Naive B cell (primary cell): ENCODE measurements at regions not wholly inside any gene's neighbourhood (a gene's known extent, or its start where the extent isn't known, plus 50 kb on each side); places are given as distances from the start of the nearest gene placed in this dataset.

Source experiments
- ATAC-seq, 2 donors: fragments of 150-1000 bp; cut with Tn5 transposase; 2 replicates each; pipeline ENCODE4 v1.10.0; 2021; ENCODE audit warnings: low read depth in 2 of 2, mild to moderate bottlenecking in 2 of 2, moderate library complexity in 2 of 2
- DNase-seq: peaks from one replicate; pipeline ENCODE4 v3.0.0; 2022
- H3K27ac Mint-ChIP-seq, 6 donors: one replicate each; pipeline ENCODE4 v1.8.0; 2020 to 2022; ENCODE audit warnings: mild to moderate bottlenecking in 6 of 6, mixed read lengths in 6 of 6, moderate library complexity in 5 of 6, inconsistent platforms in 2 of 6
- H3K27me3 Mint-ChIP-seq, 3 donors: one replicate each; pipeline ENCODE4 v1.8.0; 2021 to 2022; ENCODE audit warnings: mixed read lengths in 3 of 3, mild to moderate bottlenecking in 1 of 3
- H3K36me3 Mint-ChIP-seq, 2 donors: one replicate each; pipeline ENCODE4 v1.8.0; 2020 to 2022; ENCODE audit warnings: mixed read lengths in 2 of 2, inconsistent platforms in 1 of 2, mild to moderate bottlenecking in 1 of 2
- H3K4me1 Mint-ChIP-seq, 3 donors: one replicate each; pipeline ENCODE4 v1.8.0; 2020 to 2022; ENCODE audit warnings: mixed read lengths in 3 of 3, inconsistent platforms in 1 of 3, mild to moderate bottlenecking in 1 of 3, moderate library complexity in 1 of 3
- H3K4me3 Mint-ChIP-seq, 8 donors: one replicate each; pipeline ENCODE4 v1.8.0; 2020 to 2022; ENCODE audit warnings: mild to moderate bottlenecking in 8 of 8, mixed read lengths in 8 of 8, moderate library complexity in 8 of 8, inconsistent platforms in 2 of 8
- H3K9me3 Mint-ChIP-seq, 7 donors: one replicate each; pipeline ENCODE4 v1.8.0; 2020 to 2022; ENCODE audit warnings: mixed read lengths in 7 of 7, mild to moderate bottlenecking in 5 of 7, inconsistent platforms in 2 of 7, moderate library complexity in 1 of 7

DNA sequence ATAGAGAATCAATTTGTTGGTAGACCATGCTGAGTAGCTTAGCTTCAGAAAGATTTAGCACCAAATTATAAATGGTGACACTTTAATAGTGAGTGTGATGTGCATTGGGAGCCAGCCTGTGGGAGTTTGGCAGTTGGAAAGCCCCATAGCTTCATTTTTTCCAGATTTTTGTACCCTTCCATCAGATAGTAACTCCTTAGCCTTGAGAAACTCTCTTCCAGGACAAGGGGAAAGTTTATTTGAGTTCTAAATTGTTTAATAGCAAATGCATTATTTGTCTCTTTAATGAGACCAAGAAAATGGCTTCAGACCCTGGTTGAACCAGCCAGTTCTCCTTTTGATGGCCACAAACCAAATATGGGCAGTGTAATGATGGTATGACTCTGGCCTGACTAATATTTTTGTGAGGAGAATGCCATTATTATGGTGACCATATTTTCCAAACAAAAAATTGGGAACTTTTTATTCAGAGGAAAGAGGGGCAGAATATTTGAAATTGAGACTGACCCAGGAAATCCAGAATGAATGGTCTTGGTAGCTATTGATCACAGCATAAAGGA, 49.8 kb downstream of the PLCE1 start:
- Mint-ChIP-seq H3K4me3 (no peak overlapping the region), H3K36me3 (no peaks in the 10 kb centered on the region), H3K27me3 (peaks cover 0 to 12% (median 0%) of the 10 kb centered on the region in 3 donors), H3K4me1 (peaks cover 0 to 5% (median 3%) of the 10 kb centered on the region in 3 donors), H3K9me3 (peaks cover 0 to 3% (median 2%) of the 10 kb centered on the region in 7 donors), H3K27ac (no peak overlapping the region)
- DNase-seq (no peak), ATAC-seq (no peak)

DNA sequence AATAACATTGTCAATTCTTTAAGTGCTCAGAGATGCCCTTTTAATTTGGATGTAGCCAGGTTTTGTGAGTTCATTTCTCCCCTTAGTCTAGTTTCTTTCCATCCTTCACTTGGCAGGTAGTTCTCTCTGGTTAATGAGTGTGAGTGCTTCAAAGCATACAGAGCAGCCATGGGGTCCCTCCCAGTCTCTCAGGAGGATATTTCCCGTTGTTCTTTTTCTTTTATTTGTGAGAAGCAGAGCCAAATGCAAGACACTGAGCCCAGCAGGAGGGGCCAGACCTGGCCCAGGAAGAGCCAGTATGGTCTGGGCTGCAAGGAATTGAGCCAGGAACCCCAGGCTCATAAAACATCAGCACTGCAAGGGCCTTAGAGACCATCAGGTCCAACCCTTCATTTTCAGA, 52.4 kb downstream of the PLCE1 start:
- ATAC-seq, result no peak
- no peak overlapping the region for H3K4me3 Mint-ChIP-seq
- H3K4me1 Mint-ChIP-seq, result peaks cover 0 to 5% (median 3%) of the 10 kb centered on the region in 3 donors
- no peaks in the 10 kb centered on the region for H3K36me3 Mint-ChIP-seq
- no peak overlapping the region for H3K27ac Mint-ChIP-seq
- no peak for DNase-seq
- H3K27me3 Mint-ChIP-seq, result peaks cover 0 to 23% (median 3%) of the 10 kb centered on the region in 3 donors
- H3K9me3 Mint-ChIP-seq, result peaks cover 0 to 4% (median 0%) of the 10 kb centered on the region in 7 donors

DNA sequence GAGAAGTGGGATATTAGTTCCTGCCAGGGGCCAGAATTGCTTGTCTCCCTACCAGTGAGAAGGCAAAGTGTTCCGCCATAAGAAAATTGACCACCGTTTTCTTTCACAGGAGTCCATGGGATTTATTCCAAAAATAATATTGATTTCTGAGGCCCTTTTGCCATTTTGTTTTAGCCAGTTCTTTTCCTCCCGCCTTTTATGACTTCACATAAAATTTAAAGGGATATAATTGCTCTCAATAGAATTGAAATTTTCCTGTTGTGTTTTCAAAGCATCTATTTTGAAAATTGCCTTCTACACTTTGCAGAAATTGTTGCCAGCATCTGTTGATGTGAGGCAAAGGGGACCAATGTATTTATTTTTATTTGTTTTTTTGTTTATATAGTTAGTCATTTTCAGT, 53.6 kb downstream of the PLCE1 start:
- Mint-ChIP-seq H3K27ac (no peak overlapping the region), H3K9me3 (peaks cover 0 to 4% (median 0%) of the 10 kb centered on the region in 7 donors), H3K4me1 (no peaks in the 10 kb centered on the region), H3K36me3 (no peaks in the 10 kb centered on the region), H3K4me3 (no peak overlapping the region), H3K27me3 (peaks cover 0 to 17% (median 3%) of the 10 kb centered on the region in 3 donors)
- DNase-seq (no peak), ATAC-seq (no peak)

DNA sequence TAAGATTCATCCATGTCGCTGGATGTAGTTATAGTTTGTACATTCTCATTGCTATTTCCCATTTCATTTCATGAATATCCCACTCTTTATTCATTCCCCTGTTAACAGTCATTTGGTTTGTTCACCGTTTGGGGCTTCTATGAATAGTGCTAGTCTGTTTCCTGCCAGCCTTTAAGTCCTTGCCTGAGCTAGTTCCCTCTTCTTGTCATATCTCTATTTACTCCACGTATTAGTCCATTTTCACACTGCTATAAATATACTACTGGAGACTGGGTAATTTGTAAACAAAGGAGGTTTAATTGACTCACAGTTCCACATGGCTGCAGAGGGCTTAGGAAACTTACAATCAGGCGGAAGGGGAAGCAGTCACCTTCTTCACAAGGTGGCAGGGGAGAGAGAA, 56.2 kb downstream of the PLCE1 start:
- no peak for ATAC-seq
- Mint-ChIP-seq H3K4me1 (no peaks in the 10 kb centered on the region), H3K27ac (no peak overlapping the region), H3K27me3 (peaks cover 0 to 17% (median 3%) of the 10 kb centered on the region in 3 donors), H3K36me3 (no peaks in the 10 kb centered on the region), H3K4me3 (no peak overlapping the region), H3K9me3 (peaks cover 0 to 6% (median 0%) of the 10 kb centered on the region in 7 donors)
- DNase-seq, result no peak

DNA sequence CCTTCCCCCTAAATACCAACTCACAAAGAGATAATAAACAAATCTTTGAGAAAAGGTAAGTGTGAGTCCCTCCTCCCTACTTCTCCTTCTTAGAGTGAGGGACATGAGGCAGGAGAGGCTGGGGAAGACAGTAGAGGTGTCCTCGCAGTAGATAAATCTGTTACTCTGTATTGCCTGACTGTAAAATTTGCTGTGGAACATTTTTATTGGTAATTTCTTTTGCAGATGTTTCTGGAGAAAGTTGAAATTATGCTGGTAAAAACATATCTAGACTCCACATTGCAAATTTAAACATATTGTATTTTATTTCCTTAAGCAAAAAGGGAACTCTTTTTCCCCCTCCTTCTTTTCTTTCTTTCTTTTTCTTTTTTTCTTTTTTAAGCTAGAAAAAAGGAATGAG, 58.5 kb downstream of the PLCE1 start:
- ATAC-seq (no peak), DNase-seq (no peak)
- Mint-ChIP-seq H3K27ac (no peak overlapping the region), H3K4me1 (no peaks in the 10 kb centered on the region), H3K9me3 (peaks cover 0 to 6% (median 0%) of the 10 kb centered on the region in 7 donors), H3K36me3 (no peaks in the 10 kb centered on the region), H3K4me3 (no peak overlapping the region), H3K27me3 (peaks cover 0 to 11% (median 3%) of the 10 kb centered on the region in 3 donors)

DNA sequence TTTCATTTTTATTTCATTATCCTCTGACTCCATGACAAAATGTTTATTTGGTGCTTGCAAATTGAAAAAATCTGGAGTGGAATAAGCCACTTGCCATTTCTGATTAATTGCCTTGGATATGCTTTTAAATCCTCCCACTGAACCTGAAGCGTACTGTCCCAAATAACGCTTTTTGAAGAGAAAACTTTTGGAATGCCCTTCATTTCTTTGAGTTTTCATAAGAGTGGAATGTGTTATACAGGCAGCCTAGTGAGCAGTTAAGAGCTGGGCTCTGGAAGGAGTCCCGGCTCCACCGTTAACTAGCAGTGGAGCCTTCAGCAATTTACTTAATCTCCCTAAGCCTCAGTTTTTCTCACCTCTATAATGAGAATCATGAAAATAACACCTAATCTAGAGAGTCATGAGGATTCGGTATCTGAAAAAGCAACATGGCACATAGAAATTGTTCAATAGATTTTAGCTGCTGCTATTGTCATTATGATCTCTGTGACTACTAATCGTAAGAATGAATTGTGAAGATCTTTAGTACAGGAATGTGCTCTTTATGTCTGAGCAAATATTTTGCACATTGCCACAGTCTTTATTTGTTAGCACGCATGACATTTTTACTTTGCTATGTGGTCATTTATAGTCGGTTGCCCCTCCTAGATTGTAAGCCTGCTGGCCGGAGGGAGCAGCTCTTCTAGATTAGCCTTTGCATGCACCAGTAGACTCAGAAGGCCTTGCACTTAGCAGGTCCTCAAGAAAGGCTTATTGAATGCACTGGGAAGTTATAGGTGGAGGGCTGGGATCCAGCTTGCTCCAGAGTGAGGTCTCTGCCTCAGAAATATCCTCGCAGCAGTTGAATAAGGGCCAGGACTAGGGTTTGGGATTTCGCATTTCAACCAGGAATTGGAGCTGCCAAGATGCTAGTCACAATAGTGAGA, 59.4 kb downstream of the PLCE1 start:
- no peaks in the 10 kb centered on the region for H3K36me3 Mint-ChIP-seq
- peaks cover 0 to 6% (median 0%) of the 10 kb centered on the region in 7 donors for H3K9me3 Mint-ChIP-seq
- no peak overlapping the region for H3K4me3 Mint-ChIP-seq
- ATAC-seq (no peak), DNase-seq (no peak)
- no peaks in the 10 kb centered on the region for H3K4me1 Mint-ChIP-seq
- peaks cover 0 to 11% (median 3%) of the 10 kb centered on the region in 3 donors for H3K27me3 Mint-ChIP-seq
- H3K27ac Mint-ChIP-seq, result no peak overlapping the region

DNA sequence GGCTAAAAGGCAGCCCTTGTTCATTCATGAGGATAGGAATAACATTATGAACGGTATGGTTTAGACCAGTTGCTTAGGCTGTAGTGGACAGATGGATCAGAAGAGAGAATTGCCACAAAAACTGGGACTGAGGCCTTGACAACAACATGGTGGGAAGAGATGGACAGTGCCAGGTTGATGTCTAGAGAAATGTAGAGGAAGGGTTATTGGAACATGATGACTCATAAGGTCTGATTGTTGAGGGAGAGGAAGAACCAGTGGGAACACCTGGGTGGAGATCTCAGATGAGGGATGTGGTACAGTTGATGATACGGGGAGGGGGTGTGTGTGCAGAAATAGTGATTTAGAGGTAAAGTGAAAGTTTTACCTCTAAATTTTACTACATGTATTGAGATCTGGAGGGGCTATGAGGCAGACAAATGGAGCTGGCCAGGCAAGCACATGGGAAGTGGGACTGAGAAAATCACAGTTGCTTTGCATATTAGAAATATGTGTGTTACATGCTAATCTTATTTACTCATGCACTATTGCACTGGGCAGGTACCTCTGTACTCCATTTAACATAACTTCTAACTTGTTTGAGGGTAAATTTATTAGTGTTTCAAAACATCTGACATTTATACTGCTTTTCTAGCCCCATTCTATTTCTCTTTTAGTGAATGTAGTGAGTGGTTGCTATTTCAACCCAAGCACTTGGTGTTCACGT, 65.6 kb downstream of the PLCE1 start:
- DNase-seq, result no peak
- Mint-ChIP-seq H3K27me3 (peaks cover 5 to 22% (median 15%) of the 10 kb centered on the region in 3 donors), H3K27ac (no peak overlapping the region), H3K9me3 (peaks cover 0 to 10% (median 0%) of the 10 kb centered on the region in 7 donors), H3K4me3 (no peak overlapping the region), H3K4me1 (no peaks in the 10 kb centered on the region), H3K36me3 (no peaks in the 10 kb centered on the region)
- ATAC-seq, result no peak

DNA sequence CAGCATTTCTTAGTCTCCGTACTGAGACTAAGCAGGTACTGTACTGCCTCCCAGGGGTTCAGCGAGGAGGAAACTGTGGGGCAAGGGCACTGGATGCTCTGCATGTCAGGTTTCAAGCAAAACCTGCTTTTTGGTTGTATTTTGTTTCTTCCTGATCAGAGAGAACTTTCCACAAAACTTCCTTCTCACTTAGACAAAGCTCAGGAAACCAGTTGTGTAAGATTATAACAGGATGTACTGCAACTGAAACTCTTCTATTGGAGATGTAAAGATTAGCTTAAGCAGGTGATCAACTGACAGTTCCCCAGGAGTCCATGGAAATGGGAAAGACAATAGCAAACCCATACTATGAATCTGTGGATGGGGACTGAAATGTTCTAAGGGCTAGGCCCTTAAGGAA, 67.3 kb downstream of the PLCE1 start:
- DNase-seq (no peak), ATAC-seq (no peak)
- no peak overlapping the region for H3K4me3 Mint-ChIP-seq
- H3K36me3 Mint-ChIP-seq, result no peaks in the 10 kb centered on the region
- H3K27me3 Mint-ChIP-seq, result peaks cover 5 to 30% (median 20%) of the 10 kb centered on the region in 3 donors
- H3K4me1 Mint-ChIP-seq, result no peaks in the 10 kb centered on the region
- no peak overlapping the region for H3K27ac Mint-ChIP-seq
- peaks cover 0 to 15% (median 0%) of the 10 kb centered on the region in 7 donors for H3K9me3 Mint-ChIP-seq

DNA sequence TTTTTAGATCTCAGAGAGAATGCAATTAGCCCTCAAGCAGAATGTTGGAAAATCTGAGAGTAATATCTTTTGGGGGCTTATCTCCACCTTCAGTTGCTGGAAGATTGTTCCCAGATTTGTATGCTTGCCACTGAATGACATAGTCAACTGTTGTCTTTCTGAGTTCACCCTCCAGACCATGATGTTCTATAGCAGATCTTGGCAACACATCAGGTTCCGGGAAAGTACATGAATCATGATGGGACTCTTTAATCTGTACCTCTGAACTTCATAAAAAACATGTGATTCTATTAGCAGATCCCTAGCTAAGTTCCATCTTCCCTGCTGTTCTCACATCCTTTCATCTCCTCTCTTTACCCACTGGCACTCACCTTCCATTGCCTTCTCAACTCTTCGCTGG, 68.9 kb downstream of the PLCE1 start:
- H3K4me1 Mint-ChIP-seq, result no peaks in the 10 kb centered on the region
- peaks cover 5 to 30% (median 20%) of the 10 kb centered on the region in 3 donors for H3K27me3 Mint-ChIP-seq
- no peak overlapping the region for H3K27ac Mint-ChIP-seq
- no peak for DNase-seq
- ATAC-seq, result no peak
- H3K36me3 Mint-ChIP-seq, result no peaks in the 10 kb centered on the region
- no peak overlapping the region for H3K4me3 Mint-ChIP-seq
- peaks cover 0 to 20% (median 0%) of the 10 kb centered on the region in 7 donors for H3K9me3 Mint-ChIP-seq

DNA sequence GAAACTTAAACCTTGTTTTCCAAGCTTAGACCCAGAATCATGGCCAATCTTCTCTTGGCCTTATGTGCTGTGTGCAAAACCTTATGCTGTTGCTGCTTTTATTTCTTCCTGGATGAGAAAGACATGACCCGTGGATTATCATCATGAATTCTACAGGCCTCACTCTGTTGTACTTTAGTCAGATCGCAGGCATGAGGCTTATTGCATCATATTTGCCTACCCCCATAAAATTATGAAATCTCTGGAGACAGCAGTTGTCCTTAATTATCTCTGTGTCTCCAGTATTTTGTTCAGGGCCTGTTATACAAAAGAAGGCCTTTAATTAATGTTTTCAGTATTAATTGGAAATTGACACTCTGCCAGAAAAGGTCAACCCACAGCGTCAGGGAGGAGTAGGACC, 71.6 kb downstream of the PLCE1 start:
- no peaks in the 10 kb centered on the region for H3K36me3 Mint-ChIP-seq
- DNase-seq (no peak), ATAC-seq (no peak)
- no peaks in the 10 kb centered on the region for H3K4me1 Mint-ChIP-seq
- H3K9me3 Mint-ChIP-seq, result peaks cover 0 to 14% (median 0%) of the 10 kb centered on the region in 7 donors
- H3K27ac Mint-ChIP-seq, result no peak overlapping the region
- peaks cover 5 to 22% (median 15%) of the 10 kb centered on the region in 3 donors for H3K27me3 Mint-ChIP-seq
- H3K4me3 Mint-ChIP-seq, result no peak overlapping the region

DNA sequence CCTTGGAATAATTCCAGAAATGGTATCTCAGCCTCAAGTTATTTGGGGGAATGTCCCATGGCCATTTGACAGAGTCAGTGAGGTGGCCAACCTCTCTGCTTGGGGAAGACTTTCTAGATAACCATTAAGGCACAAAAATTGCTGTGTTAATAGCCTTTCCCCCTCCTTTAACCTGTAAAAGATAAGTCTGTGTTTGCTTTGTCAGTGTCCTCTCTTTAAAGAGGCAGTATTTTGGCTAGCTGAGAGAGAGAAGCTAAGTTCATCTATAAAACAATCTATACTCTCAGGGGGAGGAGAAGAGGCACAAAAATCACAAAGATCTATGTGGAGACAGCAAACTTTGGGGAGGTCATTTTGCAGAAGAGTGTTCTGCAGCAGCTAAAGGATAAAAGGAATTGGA, 72.1 kb downstream of the PLCE1 start:
- H3K4me3 Mint-ChIP-seq, result no peak overlapping the region
- no peaks in the 10 kb centered on the region for H3K4me1 Mint-ChIP-seq
- H3K9me3 Mint-ChIP-seq, result peaks cover 0 to 14% (median 0%) of the 10 kb centered on the region in 7 donors
- DNase-seq, result no peak
- no peak for ATAC-seq
- no peaks in the 10 kb centered on the region for H3K36me3 Mint-ChIP-seq
- peaks cover 5 to 22% (median 20%) of the 10 kb centered on the region in 3 donors for H3K27me3 Mint-ChIP-seq
- no peak overlapping the region for H3K27ac Mint-ChIP-seq

DNA sequence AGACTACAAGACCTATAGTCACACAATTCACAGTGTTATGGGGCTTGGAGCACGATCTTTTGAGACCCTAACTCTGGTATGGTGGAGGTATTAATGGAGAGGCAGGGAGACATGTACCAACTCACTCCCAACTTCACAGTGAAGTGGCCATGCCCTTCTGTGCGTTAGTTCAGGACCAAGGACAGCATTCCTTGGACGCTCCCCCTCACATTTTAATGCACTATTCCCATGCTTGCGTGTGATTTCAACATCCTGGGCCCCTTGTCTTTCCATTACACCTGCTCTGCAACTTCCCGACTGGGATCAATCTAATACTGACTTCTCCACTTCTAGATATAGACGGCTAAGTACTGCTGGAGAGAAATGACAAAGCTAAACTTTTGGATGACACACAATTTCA, 72.7 kb downstream of the PLCE1 start:
- H3K9me3 Mint-ChIP-seq, result peaks cover 0 to 14% (median 0%) of the 10 kb centered on the region in 7 donors
- no peaks in the 10 kb centered on the region for H3K4me1 Mint-ChIP-seq
- no peak overlapping the region for H3K27ac Mint-ChIP-seq
- H3K4me3 Mint-ChIP-seq, result no peak overlapping the region
- H3K27me3 Mint-ChIP-seq, result peaks cover 5 to 22% (median 21%) of the 10 kb centered on the region in 3 donors
- no peaks in the 10 kb centered on the region for H3K36me3 Mint-ChIP-seq
- DNase-seq, result no peak
- ATAC-seq, result no peak

DNA sequence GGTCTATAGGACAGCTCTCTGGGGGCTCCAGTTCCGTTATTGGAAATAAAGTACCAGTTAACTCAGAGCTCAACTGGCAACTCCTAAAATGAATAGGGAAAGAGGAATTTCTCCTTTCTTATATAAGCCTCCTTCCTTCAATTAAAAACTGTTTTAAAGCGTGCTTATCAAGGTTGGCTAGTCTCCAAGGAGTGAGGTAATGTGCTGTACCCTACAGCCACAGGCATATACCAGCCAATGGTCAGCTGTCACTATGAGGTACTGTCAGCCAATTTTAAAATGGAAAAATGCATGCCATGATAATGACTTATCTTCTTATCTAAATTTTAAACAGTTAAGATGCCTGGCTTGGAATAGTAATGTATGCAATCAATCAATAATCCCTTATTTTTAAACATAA, 76.2 kb downstream of the PLCE1 start:
- H3K27me3 Mint-ChIP-seq, result peaks cover 13 to 26% (median 17%) of the 10 kb centered on the region in 3 donors
- H3K4me3 Mint-ChIP-seq, result no peak overlapping the region
- ATAC-seq (no peak), DNase-seq (no peak)
- no peaks in the 10 kb centered on the region for H3K4me1 Mint-ChIP-seq
- no peaks in the 10 kb centered on the region for H3K36me3 Mint-ChIP-seq
- peaks cover 0 to 10% (median 1%) of the 10 kb centered on the region in 7 donors for H3K9me3 Mint-ChIP-seq
- H3K27ac Mint-ChIP-seq, result no peak overlapping the region
